ENCODE measurements at regions not wholly inside any gene's neighbourhood (a gene's known extent, or its start where the extent isn't known, plus 50 kb on each side); places are given as distances from the start of the nearest gene placed in this dataset.
"Not testable (repeated sequence)": the region's sequence is repeated elsewhere in the genome, so short reads cannot be mapped to it uniquely, and the experiment has no call there.

DNA sequence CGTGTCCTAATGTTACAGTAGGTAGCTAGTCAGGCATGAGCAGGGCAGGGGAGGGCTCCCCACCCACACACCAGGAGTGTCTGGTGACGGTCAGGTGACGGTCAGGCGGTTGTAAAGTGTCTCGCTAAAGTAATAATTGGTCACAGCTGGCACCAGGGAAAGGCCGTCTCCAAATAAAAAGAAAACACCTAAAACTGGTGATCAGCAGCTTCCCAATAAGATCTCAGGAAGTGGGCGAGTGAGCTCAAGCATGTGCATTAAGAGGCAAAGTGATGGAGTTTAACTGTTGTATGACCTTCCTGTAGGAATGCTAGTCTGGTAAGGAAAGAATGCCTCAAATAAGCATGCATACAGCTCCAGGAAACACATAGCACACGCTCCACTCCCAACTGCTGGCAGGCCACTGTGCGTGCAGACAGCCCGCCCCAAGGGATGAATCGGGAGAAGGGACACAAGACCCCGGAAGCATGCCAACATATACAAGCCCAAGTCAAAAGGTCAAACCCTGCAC is 177.1 kb downstream of the RNF144A start:
- H3K36me3 ChIP-seq (ENCODE audit: insufficient read depth, low read depth, low read length) = no peaks in the 10 kb centered on the region
- no peaks in the 10 kb centered on the region for H3K9me3 ChIP-seq (ENCODE audit: insufficient read depth, low read depth, low read length)
- no peak overlapping the region for H3K4me3 ChIP-seq (ENCODE audit: low read length)
- no peak overlapping the region for H3K27ac ChIP-seq (ENCODE audit: low read length)
- H3K9ac ChIP-seq (ENCODE audit: low read depth, low read length) = no peak overlapping the region
- H3K27me3 ChIP-seq (ENCODE audit: insufficient read depth, low read length) = no peaks in the 10 kb centered on the region
- H3K4me1 ChIP-seq (ENCODE audit: insufficient read depth, low read length) = no peaks in the 10 kb centered on the region

DNA sequence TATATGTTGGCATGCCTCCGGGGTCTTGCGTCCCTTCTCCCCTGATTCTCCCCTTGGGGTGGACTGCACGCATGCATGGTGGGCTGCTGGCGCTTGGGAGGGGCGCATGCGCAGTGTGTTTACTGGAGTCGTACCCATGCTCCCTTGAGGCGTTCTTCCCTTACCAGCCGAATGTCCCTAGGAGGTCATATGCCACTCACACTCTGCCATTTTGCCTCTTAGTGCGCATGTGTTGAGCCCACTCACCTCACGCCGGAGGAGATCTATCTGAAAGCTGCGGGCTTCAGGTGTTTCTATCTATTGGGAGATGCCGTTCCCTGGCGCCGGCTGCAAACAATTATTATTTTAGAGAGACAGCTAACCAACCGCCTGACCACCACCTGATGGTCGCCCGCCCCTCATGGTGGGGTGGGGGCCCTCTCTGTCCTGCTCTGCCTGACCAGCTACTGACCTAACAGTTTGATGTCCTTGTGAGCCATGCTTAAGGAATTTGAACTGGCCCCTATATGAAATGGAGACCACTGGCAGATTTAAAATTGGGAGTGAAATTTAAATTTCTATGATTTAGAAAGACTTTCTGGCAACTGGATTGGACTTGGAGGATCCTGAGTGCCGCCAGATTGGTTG is 179.6 kb downstream of the RNF144A start:
- Histone ChIP-seq H3K9me3 (ENCODE audit: insufficient read depth, low read depth, low read length) (no peaks in the 10 kb centered on the region), H3K9ac (ENCODE audit: low read depth, low read length) (no peak overlapping the region), H3K27ac (ENCODE audit: low read length) (no peak overlapping the region), H3K4me1 (ENCODE audit: insufficient read depth, low read length) (no peaks in the 10 kb centered on the region), H3K4me3 (ENCODE audit: low read length) (no peak overlapping the region), H3K36me3 (ENCODE audit: insufficient read depth, low read depth, low read length) (no peaks in the 10 kb centered on the region), H3K27me3 (ENCODE audit: insufficient read depth, low read length) (no peaks in the 10 kb centered on the region)

DNA sequence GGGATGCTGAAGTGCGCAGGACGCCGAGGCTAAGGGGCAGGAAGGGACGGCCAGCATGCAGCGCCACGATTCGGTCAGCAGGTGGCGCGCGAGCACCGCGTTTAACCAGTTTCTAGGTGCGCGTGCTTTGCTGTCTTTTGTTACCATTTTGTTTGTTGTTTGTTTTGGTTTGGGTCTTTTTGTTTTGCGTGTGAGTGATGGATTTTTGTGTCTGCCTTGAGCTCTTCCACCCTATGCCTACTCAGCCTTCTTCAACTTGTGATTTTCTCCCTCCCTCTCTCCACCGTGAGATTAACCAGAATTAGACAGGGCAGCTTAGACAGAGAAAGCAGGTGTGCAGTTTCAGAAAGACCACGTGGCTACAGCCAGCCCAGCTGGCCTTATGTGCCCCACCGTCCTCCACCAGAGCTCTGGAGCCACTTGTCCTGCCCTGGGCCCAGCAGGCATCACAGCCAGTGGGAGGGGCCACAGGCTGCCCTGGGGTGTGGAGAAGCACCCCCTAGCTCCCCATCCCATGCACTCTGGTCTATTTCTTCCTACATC is 180.2 kb downstream of the RNF144A start:
- Histone ChIP-seq H3K27ac (ENCODE audit: low read length) (no peak overlapping the region), H3K9ac (ENCODE audit: low read depth, low read length) (peak overlapping the region; percentile 52; the same call in 1 of the 2 replicates), H3K4me3 (ENCODE audit: low read length) (peak overlapping the region; percentile 27; the same call in 1 of the 2 replicates), H3K4me1 (ENCODE audit: insufficient read depth, low read length) (no peaks in the 10 kb centered on the region), H3K9me3 (ENCODE audit: insufficient read depth, low read depth, low read length) (no peaks in the 10 kb centered on the region), H3K27me3 (ENCODE audit: insufficient read depth, low read length) (no peaks in the 10 kb centered on the region), H3K36me3 (ENCODE audit: insufficient read depth, low read depth, low read length) (no peaks in the 10 kb centered on the region)

DNA sequence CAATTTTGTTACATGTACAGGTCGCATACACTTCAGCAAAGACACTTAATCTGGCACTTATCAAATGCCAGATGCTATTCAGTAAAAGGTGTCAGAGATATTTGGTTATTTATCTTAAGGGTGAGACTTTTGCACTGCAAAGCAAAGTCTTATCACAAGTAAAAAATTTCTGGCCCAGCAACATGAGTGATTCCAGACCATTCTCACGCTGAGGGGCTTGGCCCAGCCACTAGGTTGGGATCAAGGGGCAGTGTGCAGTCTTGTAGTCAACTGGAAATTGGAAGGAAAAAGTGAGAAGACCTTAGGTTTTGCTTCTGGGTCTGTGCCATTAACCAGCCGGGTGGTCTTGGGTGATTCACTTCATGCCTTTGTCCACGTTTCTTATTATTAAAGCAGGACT is 181.6 kb downstream of the RNF144A start:
- H3K4me3 ChIP-seq (ENCODE audit: low read length) = no peak overlapping the region
- no peaks in the 10 kb centered on the region for H3K9me3 ChIP-seq (ENCODE audit: insufficient read depth, low read depth, low read length)
- H3K27ac ChIP-seq (ENCODE audit: low read length) = no peak overlapping the region
- H3K36me3 ChIP-seq (ENCODE audit: insufficient read depth, low read depth, low read length) = no peaks in the 10 kb centered on the region
- no peaks in the 10 kb centered on the region for H3K4me1 ChIP-seq (ENCODE audit: insufficient read depth, low read length)
- no peaks in the 10 kb centered on the region for H3K27me3 ChIP-seq (ENCODE audit: insufficient read depth, low read length)
- no peak overlapping the region for H3K9ac ChIP-seq (ENCODE audit: low read depth, low read length)

DNA sequence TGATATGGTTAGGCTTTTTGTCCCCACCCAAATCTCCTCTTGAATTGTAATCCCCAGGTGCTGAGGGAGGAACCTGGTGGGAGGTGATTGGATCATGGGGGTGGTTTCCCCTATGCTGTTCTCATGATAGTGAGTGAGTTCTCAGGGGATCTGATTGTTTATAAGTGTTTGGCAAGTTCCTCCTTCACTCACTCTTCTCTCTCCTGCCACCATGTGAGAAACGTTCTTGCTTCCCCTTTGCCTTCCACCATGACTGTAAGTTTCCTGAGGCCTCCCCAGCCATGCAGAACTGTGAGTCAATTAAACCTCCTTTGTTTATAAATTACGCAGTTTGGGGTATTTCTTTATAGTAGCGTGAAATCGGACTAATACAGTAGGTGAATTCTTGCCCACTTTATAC is 182.5 kb downstream of the RNF144A start:
- not testable (repeated sequence) for H3K27ac ChIP-seq (ENCODE audit: low read length); H3K36me3 ChIP-seq (ENCODE audit: insufficient read depth, low read depth, low read length); H3K4me1 ChIP-seq (ENCODE audit: insufficient read depth, low read length)

DNA sequence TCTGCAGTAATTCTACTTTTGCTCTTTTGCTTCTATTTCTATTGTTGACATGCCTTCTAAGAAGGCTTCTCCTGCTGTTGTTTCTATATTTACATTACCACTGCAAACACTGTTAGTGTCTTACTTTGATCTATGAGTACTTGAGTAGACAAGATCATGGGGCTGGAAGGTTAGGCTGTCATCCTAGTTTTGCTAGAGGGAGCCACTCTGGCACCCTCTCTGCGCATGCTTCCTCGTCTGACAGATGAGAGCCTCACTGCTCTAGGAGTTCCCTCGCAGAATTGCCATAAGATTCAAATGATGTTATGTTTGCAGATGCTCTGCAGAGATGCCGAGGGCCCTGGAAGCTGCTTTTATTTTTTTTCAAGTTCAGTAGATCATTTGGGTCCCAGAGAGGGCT is 185.6 kb downstream of the RNF144A start:
- Histone ChIP-seq H3K27me3 (ENCODE audit: insufficient read depth, low read length) (no peaks in the 10 kb centered on the region), H3K9ac (ENCODE audit: low read depth, low read length) (no peak overlapping the region), H3K4me1 (ENCODE audit: insufficient read depth, low read length) (no peaks in the 10 kb centered on the region), H3K4me3 (ENCODE audit: low read length) (no peak overlapping the region), H3K27ac (ENCODE audit: low read length) (no peak overlapping the region), H3K36me3 (ENCODE audit: insufficient read depth, low read depth, low read length) (no peaks in the 10 kb centered on the region), H3K9me3 (ENCODE audit: insufficient read depth, low read depth, low read length) (no peaks in the 10 kb centered on the region)

More for the DNA sequence above, 182.5 kb downstream of the RNF144A start:
- H3K27me3 ChIP-seq (ENCODE audit: insufficient read depth, low read length); H3K9ac ChIP-seq (ENCODE audit: low read depth, low read length); H3K4me3 ChIP-seq (ENCODE audit: low read length); H3K9me3 ChIP-seq (ENCODE audit: insufficient read depth, low read depth, low read length): not testable (repeated sequence)

DNA sequence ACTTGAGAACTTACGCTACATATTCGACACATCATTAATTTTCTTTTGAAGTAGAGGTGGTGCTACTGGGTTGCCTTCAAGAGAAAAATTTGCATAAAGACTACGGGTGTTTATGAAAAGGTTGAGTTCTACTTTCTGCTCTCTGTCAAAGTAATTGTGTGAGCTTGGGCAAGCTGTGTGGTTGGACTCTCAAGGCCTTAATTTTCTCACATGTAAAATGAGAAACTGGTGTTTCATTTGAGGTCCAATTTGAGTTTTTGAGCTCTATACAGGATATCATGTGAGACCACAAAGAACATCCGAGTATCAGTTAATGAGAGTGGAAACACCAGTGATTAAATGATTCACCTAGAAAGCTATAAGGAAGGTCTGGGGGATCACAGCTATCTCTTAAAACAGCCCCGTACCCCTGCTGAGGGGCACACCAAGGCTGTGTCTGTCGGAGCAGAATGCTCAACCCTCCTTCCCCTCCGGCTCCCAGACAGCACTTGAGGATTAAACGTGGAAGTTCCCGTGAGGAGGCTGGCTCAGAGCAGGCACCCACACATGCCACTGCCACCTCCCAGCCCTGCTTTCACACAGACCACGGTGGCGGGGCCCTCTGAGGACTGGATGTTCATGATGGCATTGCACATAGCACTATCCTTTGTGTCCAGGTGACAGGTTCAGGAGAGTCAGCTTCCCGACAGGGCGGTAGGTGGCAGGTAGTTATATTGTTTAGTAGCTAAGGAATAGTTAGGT is 191.8 kb downstream of the RNF144A start:
- H3K4me1 ChIP-seq (ENCODE audit: insufficient read depth, low read length) = no peaks in the 10 kb centered on the region
- no peak overlapping the region for H3K9ac ChIP-seq (ENCODE audit: low read depth, low read length)
- no peak overlapping the region for H3K27ac ChIP-seq (ENCODE audit: low read length)
- H3K36me3 ChIP-seq (ENCODE audit: insufficient read depth, low read depth, low read length) = no peaks in the 10 kb centered on the region
- no peak overlapping the region for H3K4me3 ChIP-seq (ENCODE audit: low read length)
- no peaks in the 10 kb centered on the region for H3K27me3 ChIP-seq (ENCODE audit: insufficient read depth, low read length)
- no peaks in the 10 kb centered on the region for H3K9me3 ChIP-seq (ENCODE audit: insufficient read depth, low read depth, low read length)

DNA sequence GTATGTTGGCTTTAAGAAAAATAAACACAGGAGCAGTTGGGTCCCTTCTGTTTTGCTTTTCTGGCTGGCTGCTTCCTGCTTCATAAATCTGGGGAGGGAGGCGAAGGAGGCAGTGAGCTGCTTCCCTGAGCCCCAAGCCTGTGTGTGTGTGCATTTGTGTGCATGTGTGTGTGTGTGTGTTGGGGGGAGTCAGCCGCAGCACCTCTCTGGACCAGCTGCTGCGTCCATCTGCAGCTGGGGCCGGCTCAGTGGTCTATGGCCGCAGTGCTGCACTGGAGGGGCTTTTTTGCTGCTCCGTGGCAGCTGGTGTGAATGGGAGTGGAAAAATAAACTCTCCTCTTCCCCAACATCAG is 192.3 kb downstream of the RNF144A start:
- no peaks in the 10 kb centered on the region for H3K9me3 ChIP-seq (ENCODE audit: insufficient read depth, low read depth, low read length)
- no peak overlapping the region for H3K27ac ChIP-seq (ENCODE audit: low read length)
- no peak overlapping the region for H3K9ac ChIP-seq (ENCODE audit: low read depth, low read length)
- H3K4me3 ChIP-seq (ENCODE audit: low read length) = no peak overlapping the region
- H3K36me3 ChIP-seq (ENCODE audit: insufficient read depth, low read depth, low read length) = no peaks in the 10 kb centered on the region
- H3K4me1 ChIP-seq (ENCODE audit: insufficient read depth, low read length) = no peaks in the 10 kb centered on the region
- H3K27me3 ChIP-seq (ENCODE audit: insufficient read depth, low read length) = no peaks in the 10 kb centered on the region

DNA sequence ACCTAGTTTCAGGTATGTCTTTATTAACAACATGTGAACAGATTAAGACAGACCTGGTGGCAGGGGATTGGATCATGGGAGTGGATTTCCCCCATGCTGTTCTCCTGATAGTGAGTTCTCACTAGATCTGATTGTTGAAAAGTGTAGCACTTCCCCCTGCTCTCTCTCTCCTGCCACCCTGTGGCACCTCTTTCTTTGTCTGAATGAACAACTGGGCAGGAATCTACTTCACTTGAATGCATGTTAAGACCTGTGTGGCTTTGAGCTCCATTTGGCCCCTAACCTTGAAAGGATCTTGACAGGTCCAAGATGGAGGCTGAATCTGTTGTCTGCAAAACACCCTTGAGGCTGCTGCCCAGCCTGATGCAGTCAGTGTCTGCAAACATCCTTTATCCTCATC is 194.4 kb downstream of the RNF144A start:
- no peaks in the 10 kb centered on the region for H3K27me3 ChIP-seq (ENCODE audit: insufficient read depth, low read length)
- no peak overlapping the region for H3K9ac ChIP-seq (ENCODE audit: low read depth, low read length)

DNA sequence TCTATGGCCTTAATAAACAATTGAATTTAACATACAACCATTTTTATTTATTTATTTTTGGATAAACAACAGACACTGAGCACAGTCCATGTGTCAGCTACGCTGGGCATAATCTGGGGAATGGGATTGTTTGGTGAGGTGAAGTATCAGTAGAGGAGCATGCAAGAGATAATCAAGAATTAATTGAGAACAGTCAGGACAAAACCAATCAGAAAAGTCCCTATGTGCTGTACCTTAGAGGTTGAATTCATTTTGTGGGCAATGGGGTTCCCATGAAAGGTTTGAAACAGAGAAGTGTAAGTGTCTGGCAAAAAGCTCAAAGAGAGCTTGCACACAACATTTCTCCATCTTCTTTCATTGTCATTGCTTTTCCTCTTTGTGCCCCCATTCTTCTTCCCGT is 198.2 kb downstream of the RNF144A start:
- Histone ChIP-seq H3K9me3 (ENCODE audit: insufficient read depth, low read depth, low read length) (no peaks in the 10 kb centered on the region), H3K27ac (ENCODE audit: low read length) (no peak overlapping the region), H3K36me3 (ENCODE audit: insufficient read depth, low read depth, low read length) (no peaks in the 10 kb centered on the region), H3K4me1 (ENCODE audit: insufficient read depth, low read length) (peaks cover 4% of the 10 kb centered on the region; the same call in 1 of the 2 replicates), H3K27me3 (ENCODE audit: insufficient read depth, low read length) (no peaks in the 10 kb centered on the region), H3K4me3 (ENCODE audit: low read length) (no peak overlapping the region), H3K9ac (ENCODE audit: low read depth, low read length) (no peak overlapping the region)

More for the DNA sequence above, 194.4 kb downstream of the RNF144A start:
- Histone ChIP-seq H3K4me1 (ENCODE audit: insufficient read depth, low read length) (no peaks in the 10 kb centered on the region), H3K36me3 (ENCODE audit: insufficient read depth, low read depth, low read length) (no peaks in the 10 kb centered on the region), H3K27ac (ENCODE audit: low read length) (no peak overlapping the region), H3K4me3 (ENCODE audit: low read length) (no peak overlapping the region), H3K9me3 (ENCODE audit: insufficient read depth, low read depth, low read length) (no peaks in the 10 kb centered on the region)

DNA sequence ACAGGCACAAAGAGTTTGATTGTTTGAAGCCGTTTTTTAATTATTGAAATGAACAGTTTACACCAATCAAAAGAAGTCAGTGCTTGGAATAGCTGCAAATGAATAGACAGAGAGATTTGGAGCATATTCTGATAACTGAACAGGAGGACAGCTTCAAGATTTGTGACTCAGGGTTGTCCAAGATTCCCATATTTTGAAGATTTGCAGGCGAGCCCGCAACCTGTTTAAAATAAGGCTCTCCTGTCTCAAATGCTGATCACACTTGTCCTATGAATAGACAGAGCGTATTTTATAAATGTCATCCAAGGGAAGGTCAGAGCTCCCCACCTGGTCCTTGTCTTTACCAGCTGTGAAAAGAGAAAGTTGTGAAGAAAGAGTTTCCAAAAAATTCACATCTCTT is 198.7 kb downstream of the RNF144A start:
- H3K27ac ChIP-seq (ENCODE audit: low read length) = no peak overlapping the region
- H3K4me3 ChIP-seq (ENCODE audit: low read length) = no peak overlapping the region
- H3K4me1 ChIP-seq (ENCODE audit: insufficient read depth, low read length) = peaks cover 4% of the 10 kb centered on the region; the same call in 1 of the 2 replicates
- H3K9me3 ChIP-seq (ENCODE audit: insufficient read depth, low read depth, low read length) = no peaks in the 10 kb centered on the region
- no peaks in the 10 kb centered on the region for H3K27me3 ChIP-seq (ENCODE audit: insufficient read depth, low read length)
- H3K36me3 ChIP-seq (ENCODE audit: insufficient read depth, low read depth, low read length) = no peaks in the 10 kb centered on the region
- no peak overlapping the region for H3K9ac ChIP-seq (ENCODE audit: low read depth, low read length)

DNA sequence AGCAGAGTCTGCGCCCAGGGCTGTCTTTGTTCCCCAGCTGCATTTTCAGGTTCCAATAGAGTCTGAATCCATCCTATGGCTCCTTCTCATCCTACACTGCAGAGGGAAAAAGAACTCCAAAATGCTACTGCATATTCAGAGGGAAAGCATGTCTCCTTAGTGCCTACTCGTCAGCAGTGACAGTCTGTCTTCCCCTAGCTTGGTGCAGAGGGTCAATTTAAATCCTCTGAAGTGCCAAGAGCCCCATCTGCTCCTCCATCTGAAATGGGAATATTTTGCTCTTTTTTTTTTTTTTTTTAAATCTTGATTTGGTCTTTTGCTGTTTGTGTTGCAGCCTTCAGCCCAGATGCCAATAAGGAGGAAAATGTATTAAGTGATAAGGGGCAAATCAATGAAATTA is 199.3 kb downstream of the RNF144A start:
- Histone ChIP-seq H3K9ac (ENCODE audit: low read depth, low read length) (no peak overlapping the region), H3K36me3 (ENCODE audit: insufficient read depth, low read depth, low read length) (no peaks in the 10 kb centered on the region), H3K27me3 (ENCODE audit: insufficient read depth, low read length) (no peaks in the 10 kb centered on the region), H3K9me3 (ENCODE audit: insufficient read depth, low read depth, low read length) (no peaks in the 10 kb centered on the region), H3K4me1 (ENCODE audit: insufficient read depth, low read length) (peaks cover 4% of the 10 kb centered on the region; the same call in 1 of the 2 replicates), H3K4me3 (ENCODE audit: low read length) (no peak overlapping the region), H3K27ac (ENCODE audit: low read length) (no peak overlapping the region)
